K562 (cell line): ENCODE measurements at regions not wholly inside any gene's neighbourhood (a gene's known extent, or its start where the extent isn't known, plus 50 kb on each side); places are given as distances from the start of the nearest gene placed in this dataset.

Experiments
- AFF4 ChIP-seq: sonication (generic); formaldehyde crosslinking; IDR thresholded peaks from 2 replicates; pipeline ENCODE4 v1.8.0; 2023; ENCODE audit warnings: mild to moderate bottlenecking, missing genetic modification reagents
- ARID3A ChIP-seq: IDR thresholded peaks from 2 replicates; pipeline ENCODE4 v1.6.1; 2012; ENCODE audit warnings: low read depth, low read length, improper control_type of control experiment, borderline replicate concordance
- ATF3 ChIP-seq, 2 experiments: fragments of 450-650 bp in 1 of 2; sonication (generic) in 1 of 2; formaldehyde crosslinking in 1 of 2; IDR thresholded peaks in 1 of 2; conservative IDR thresholded peaks in 1 of 2; 2 replicates each; pipeline versions ENCODE4 v1.6.1 to v1.8.1; 2016 to 2023; ENCODE audit warnings: mild to moderate bottlenecking in 2 of 2, moderate library complexity in 2 of 2, inconsistent platforms in 1 of 2, missing genetic modification reagents in 1 of 2
- ATF6 ChIP-seq: sonication (generic); formaldehyde crosslinking; IDR thresholded peaks from 2 replicates; pipeline ENCODE4 v1.4.0; 2020; ENCODE audit warnings: mild to moderate bottlenecking, missing genetic modification reagents
- CTCF ChIP-seq, 3 experiments: IDR thresholded peaks in 2 of 3; conservative IDR thresholded peaks in 1 of 3; 2 replicates each; pipeline ENCODE4 v1.5.1; 2011 to 2012; ENCODE audit warnings: low read length in 3 of 3, mild to moderate bottlenecking in 3 of 3, control low read depth in 2 of 3, improper control_type of control experiment in 1 of 3, inconsistent platforms in 1 of 3, low read depth in 1 of 3, mixed read lengths in 1 of 3, moderate library complexity in 1 of 3; ENCODE audit not compliant: insufficient read depth in 2 of 3
- E2F5 ChIP-seq: sonication (generic); formaldehyde crosslinking; IDR thresholded peaks from 2 replicates; pipeline ENCODE4 v1.8.0; 2022; ENCODE audit warnings: mild to moderate bottlenecking, missing genetic modification reagents
- E2F6 ChIP-seq, 2 experiments: IDR thresholded peaks; 2 replicates each; pipeline ENCODE4 v1.6.1; 2011; ENCODE audit warnings: borderline replicate concordance in 1 of 2, control low read depth in 1 of 2, low read depth in 1 of 2, low read length in 1 of 2, mild to moderate bottlenecking in 1 of 2, mixed read lengths in 1 of 2, moderate library complexity in 1 of 2; ENCODE audit not compliant: insufficient read depth in 1 of 2, insufficient read length in 1 of 2, poor library complexity in 1 of 2, severe bottlenecking in 1 of 2; ENCODE audit errors: extremely low read depth in 1 of 2
- FOXM1 ChIP-seq, 2 experiments: fragments of 450-650 bp in 1 of 2; sonication (generic) in 1 of 2; formaldehyde crosslinking in 1 of 2; IDR thresholded peaks; 2 replicates each; pipeline versions ENCODE4 v1.6.1 to v1.9.0; 2017 to 2022; ENCODE audit warnings: low read depth in 2 of 2, mild to moderate bottlenecking in 2 of 2, missing genetic modification reagents in 1 of 2, moderate library complexity in 1 of 2
- POLR2A ChIP-seq: fragments of 450-650 bp; conservative IDR thresholded peaks from 2 replicates; pipeline ENCODE4 v1.6.1; 2016
- TARDBP ChIP-seq: fragments of 450-650 bp; IDR thresholded peaks from 2 replicates; pipeline ENCODE4 v1.6.1; 2016
- ZBTB43 ChIP-seq: sonication (generic); formaldehyde crosslinking; IDR thresholded peaks from 2 replicates; pipeline ENCODE4 v1.8.0; 2023; ENCODE audit warnings: mild to moderate bottlenecking, missing genetic modification reagents
- ZNF589 ChIP-seq: fragments of 200-800 bp; sonication (Bioruptor generic); IDR thresholded peaks from 2 replicates; pipeline ENCODE4 v1.6.1; 2016; ENCODE audit warnings: low read depth, missing genetic modification characterization, missing compliant biosample characterization

GRCh38 chr10:53005612-53006345 is 233.2 kb upstream of the MBL2 start:
- TF ChIP-seq ZBTB43 (CRISPR knock-in tag), result no peak
- TF ChIP-seq POLR2A, result no peak
- no peak for TF ChIP-seq ZNF589
- no peak for TF ChIP-seq AFF4 (CRISPR knock-in tag)
- TF ChIP-seq ATF3 (IDR thresholded peaks at IDR 0.05), result no peak
- no peak for TF ChIP-seq ATF3 (CRISPR knock-in tag; conservative IDR thresholded peaks at IDR 0.05)
- TF ChIP-seq ARID3A, result no peak
- TF ChIP-seq E2F5, result no peak
- no peak for TF ChIP-seq CTCF (IDR thresholded peaks at IDR 0.05 in 2 of 3, conservative IDR thresholded peaks at IDR 0.05 in 1 of 3; ENCODE audit: insufficient read depth in 2 of 3, low read depth in 1 of 3, low read length in 3 of 3)
- TF ChIP-seq E2F6 (IDR thresholded peaks at IDR 0.05; ENCODE audit: borderline replicate concordance in 1 of 2, extremely low read depth in 1 of 2, insufficient read depth in 1 of 2, insufficient read length in 1 of 2, low read depth in 1 of 2, low read length in 1 of 2, poor library complexity in 1 of 2, severe bottlenecking in 1 of 2), result no peak
- no peak for TF ChIP-seq ATF6 (CRISPR knock-in tag)
- TF ChIP-seq TARDBP, result no peak
- TF ChIP-seq FOXM1 (IDR thresholded peaks at IDR 0.05; ENCODE audit: low read depth), result no peak
- no peak for TF ChIP-seq FOXM1 (CRISPR knock-in tag; IDR thresholded peaks at IDR 0.05; ENCODE audit: low read depth)
